Stimulated activated naive CD4-positive, alpha-beta T cell (primary cell): ENCODE measurements at regions not wholly inside any gene's neighbourhood (a gene's known extent, or its start where the extent isn't known, plus 50 kb on each side); places are given as distances from the start of the nearest gene placed in this dataset.

Experiments
- DNase-seq, 6 experiments: peaks; one replicate each; lab custom pipeline; 2025; lab: John Stamatoyannopoulos, UW

GRCh38 chr20:50301165-50301564 is 110.5 kb downstream of the CEBPB start:
- DNase-seq = no peak

GRCh38 chr20:50301712-50302111 is 111.1 kb downstream of the CEBPB start:
- no peak for DNase-seq

GRCh38 chr20:50302341-50303057 is 111.9 kb downstream of the CEBPB start:
- no peak for DNase-seq

- DNase-seq = no peak
These were observed 113.2 kb downstream of the CEBPB start for GRCh38 chr20:50303573-50304500.

- DNase-seq = no peak
These were observed 113.8 kb downstream of the CEBPB start for GRCh38 chr20:50304501-50304856.

GRCh38 chr20:50304923-50305635 is 114.4 kb downstream of the CEBPB start:
- DNase-seq = no peak

- DNase-seq = no peak
These were observed 115.2 kb downstream of the CEBPB start for GRCh38 chr20:50305636-50306477.

GRCh38 chr20:50306478-50307423 is 116.1 kb downstream of the CEBPB start:
- no peak for DNase-seq

- DNase-seq = no peak
These were observed 117.5 kb downstream of the CEBPB start for GRCh38 chr20:50308166-50308512.

GRCh38 chr20:50308513-50309279 is 118.1 kb downstream of the CEBPB start:
- no peak for DNase-seq

- no peak for DNase-seq
These were observed 118.7 kb downstream of the CEBPB start for GRCh38 chr20:50309280-50309763.

GRCh38 chr20:50309764-50310672 is 119.4 kb downstream of the CEBPB start:
- no peak for DNase-seq

GRCh38 chr20:50310673-50311051 is 120.0 kb downstream of the CEBPB start:
- DNase-seq = no peak

GRCh38 chr20:50311308-50312001 is 120.8 kb downstream of the CEBPB start:
- no peak for DNase-seq

- DNase-seq = no peak
These were observed 121.5 kb downstream of the CEBPB start for GRCh38 chr20:50312002-50312681.

- DNase-seq = no peak
These were observed 122.3 kb downstream of the CEBPB start for GRCh38 chr20:50312682-50313521.

GRCh38 chr20:50313522-50313820 is 122.8 kb downstream of the CEBPB start:
- no peak for DNase-seq
